WTC11 (cell line): ENCODE measurements at regions not wholly inside any gene's neighbourhood (a gene's known extent, or its start where the extent isn't known, plus 50 kb on each side); places are given as distances from the start of the nearest gene placed in this dataset.

Experiments used
- ATAC-seq: fragments of 200-7000 bp; cut with Tn5 transposase; 2 replicates; pipeline ENCODE4 v1.10.0; 2021; ENCODE audit warnings: mild to moderate bottlenecking, moderate library complexity
- CTCF ChIA-PET: fragments of 300-600 bp; sonication (Branson Sonifier 250); formaldehyde crosslinking; loops from one replicate; lab custom pipeline; 2021; ENCODE audit warnings: antibody characterized with exemption; lab: Charles Lee
- POLR2A ChIA-PET: fragments of 350-600 bp; sonication (Branson Sonifier 250); formaldehyde crosslinking; loops from one replicate; lab custom pipeline; 2021; ENCODE audit warnings: antibody characterized with exemption; lab: Charles Lee
- DNase-seq: peaks from one replicate; pipeline ENCODE4 v3.0.0; 2021; ENCODE audit warnings: low spot score
- H3K27ac Mint-ChIP-seq: 2 replicates; pipeline ENCODE4 v1.8.0; 2021; ENCODE audit warnings: mixed read lengths
- H3K27me3 Mint-ChIP-seq: 2 replicates; pipeline ENCODE4 v1.8.0; 2021; ENCODE audit warnings: low read depth, mild to moderate bottlenecking, moderate library complexity, mixed read lengths
- H3K36me3 Mint-ChIP-seq: 2 replicates; pipeline ENCODE4 v1.8.0; 2021; ENCODE audit warnings: mixed read lengths
- H3K4me1 Mint-ChIP-seq: 2 replicates; pipeline ENCODE4 v1.8.0; 2022; ENCODE audit warnings: mixed read lengths
- H3K4me3 Mint-ChIP-seq: 2 replicates; pipeline ENCODE4 v1.8.0; 2021; ENCODE audit warnings: mild to moderate bottlenecking, moderate library complexity, mixed read lengths
- H3K9me3 Mint-ChIP-seq: 2 replicates; pipeline ENCODE4 v1.8.0; 2021; ENCODE audit warnings: mixed read lengths
- ATF2 ChIP-seq: sonication (generic); formaldehyde crosslinking; IDR thresholded peaks from 2 replicates; pipeline ENCODE4 v1.8.1; 2022; ENCODE audit warnings: low read depth, missing genetic modification reagents, borderline replicate concordance
- CBFB ChIP-seq: sonication (generic); formaldehyde crosslinking; IDR thresholded peaks from 2 replicates; pipeline ENCODE4 v1.8.1; 2022; ENCODE audit warnings: mild to moderate bottlenecking, low read depth, missing genetic modification reagents
- ELF4 ChIP-seq: sonication (generic); formaldehyde crosslinking; IDR thresholded peaks from 2 replicates; pipeline ENCODE4 v1.8.1; 2022; ENCODE audit warnings: low read depth, mild to moderate bottlenecking, moderate library complexity, missing genetic modification reagents
- ESRRA ChIP-seq: sonication (generic); formaldehyde crosslinking; IDR thresholded peaks from 2 replicates; pipeline ENCODE4 v1.8.1; 2022; ENCODE audit warnings: mild to moderate bottlenecking, missing genetic modification reagents, borderline replicate concordance
- FOXK1 ChIP-seq: sonication (generic); formaldehyde crosslinking; IDR thresholded peaks from 2 replicates; pipeline ENCODE4 v1.8.0; 2022; ENCODE audit warnings: mild to moderate bottlenecking, moderate library complexity, missing genetic modification reagents
- JAZF1 ChIP-seq: fragments of 250-450 bp; sonication (Bioruptor Pico); IDR thresholded peaks from 2 replicates; pipeline ENCODE4 v1.9.0; 2021; ENCODE audit warnings: moderate library complexity, mild to moderate bottlenecking, inconsistent platforms
- NFATC4 ChIP-seq: fragments of 250-450 bp; sonication (Bioruptor Pico); IDR thresholded peaks from 2 replicates; pipeline ENCODE4 v1.9.0; 2021; ENCODE audit warnings: mild to moderate bottlenecking
- NFYB ChIP-seq: sonication (generic); formaldehyde crosslinking; conservative IDR thresholded peaks from 2 replicates; pipeline ENCODE4 v1.8.0; 2022; ENCODE audit warnings: low read depth, missing genetic modification reagents
- NR2C2 ChIP-seq: sonication (generic); formaldehyde crosslinking; IDR thresholded peaks from 2 replicates; pipeline ENCODE4 v1.8.0; 2022; ENCODE audit warnings: mild to moderate bottlenecking, missing genetic modification reagents
- NR3C1 ChIP-seq: sonication (generic); formaldehyde crosslinking; conservative IDR thresholded peaks from 2 replicates; pipeline ENCODE4 v1.8.1; 2023; ENCODE audit warnings: low read depth, mild to moderate bottlenecking, missing genetic modification reagents
- SOX15 ChIP-seq: fragments of 250-450 bp; sonication (Bioruptor Pico); IDR thresholded peaks from 2 replicates; pipeline ENCODE4 v1.9.0; 2021; ENCODE audit warnings: mild to moderate bottlenecking
- SP1 ChIP-seq: sonication (generic); formaldehyde crosslinking; conservative IDR thresholded peaks from 2 replicates; pipeline ENCODE4 v1.8.1; 2022; ENCODE audit warnings: missing genetic modification reagents
- USF2 ChIP-seq: sonication (generic); formaldehyde crosslinking; IDR thresholded peaks from 2 replicates; pipeline ENCODE4 v1.8.1; 2023; ENCODE audit warnings: mild to moderate bottlenecking, missing genetic modification reagents, moderate library complexity
- ZNF219 ChIP-seq: sonication (generic); formaldehyde crosslinking; IDR thresholded peaks from 2 replicates; pipeline ENCODE4 v1.8.0; 2023; ENCODE audit warnings: missing genetic modification reagents, mild to moderate bottlenecking, borderline replicate concordance
- ZNF263 ChIP-seq: sonication (generic); formaldehyde crosslinking; IDR thresholded peaks from 2 replicates; pipeline ENCODE4 v1.8.1; 2022; ENCODE audit warnings: low read depth, mild to moderate bottlenecking, moderate library complexity, missing genetic modification reagents
- ZNF671 ChIP-seq: fragments of 250-450 bp; sonication (Bioruptor Pico); IDR thresholded peaks from 2 replicates; pipeline ENCODE4 v1.8.0; 2021; ENCODE audit warnings: mild to moderate bottlenecking
- TF ChIP-seq, protein P1 (sequence below): fragments of 250-450 bp; sonication (Bioruptor Pico); IDR thresholded peaks from 2 replicates; pipeline ENCODE4 v1.9.0; 2021; ENCODE audit warnings: mild to moderate bottlenecking
- TF ChIP-seq, protein P2 (sequence below): fragments of 200-600 bp; IDR thresholded peaks from 2 replicates; pipeline ENCODE4 v1.8.0; 2022; ENCODE audit warnings: antibody characterized with exemption
- TF ChIP-seq, protein P3 (sequence below): sonication (generic); formaldehyde crosslinking; IDR thresholded peaks from 2 replicates; pipeline ENCODE4 v1.8.0; 2022; ENCODE audit warnings: mild to moderate bottlenecking, missing genetic modification reagents
- TF ChIP-seq, protein P4 (sequence below): sonication (generic); formaldehyde crosslinking; IDR thresholded peaks from 2 replicates; pipeline ENCODE4 v1.8.0; 2023; ENCODE audit warnings: mild to moderate bottlenecking, missing genetic modification reagents
- TF ChIP-seq, protein P5 (sequence below): fragments of 250-450 bp; sonication (Bioruptor Pico); IDR thresholded peaks from 2 replicates; pipeline ENCODE4 v1.9.0; 2021; ENCODE audit warnings: mild to moderate bottlenecking, borderline replicate concordance

GRCh38 chr18:72601944-72602343, 57.8 kb upstream of the CBLN2 start:
- Mint-ChIP-seq H3K27ac (no peak overlapping the region), H3K27me3 (peaks cover 2% of the 10 kb centered on the region; the same call in 1 of the 2 replicates)

DNA sequence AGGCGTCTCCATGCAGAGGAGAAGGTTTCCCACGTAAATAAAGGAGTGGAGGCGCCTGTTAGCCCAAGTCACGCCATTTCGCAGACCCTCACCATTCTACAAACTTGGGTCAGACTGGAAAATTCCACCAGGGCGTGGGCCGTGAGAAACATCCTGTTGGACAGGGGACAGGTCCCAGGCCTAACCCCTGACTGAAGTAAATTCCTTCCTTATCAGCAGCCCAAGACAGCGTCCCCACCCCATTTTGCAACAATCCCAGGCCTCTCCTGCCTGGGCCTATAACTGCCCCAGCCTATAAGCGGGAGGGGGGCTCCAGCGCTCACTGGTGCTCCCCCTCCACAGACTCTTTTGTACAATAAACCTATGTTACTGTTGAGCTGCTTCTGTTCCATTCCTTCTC, 57.3 kb upstream of the CBLN2 start:
- Mint-ChIP-seq H3K27me3 (peaks cover 2% of the 10 kb centered on the region; the same call in 1 of the 2 replicates), H3K4me1 (no peaks in the 10 kb centered on the region), H3K27ac (no peak overlapping the region), H3K9me3 (peaks cover 82% of the 10 kb centered on the region), H3K36me3 (peaks cover 35% of the 10 kb centered on the region), H3K4me3 (no peak overlapping the region)
- ChIA-PET CTCF (no interaction called here), POLR2A (no interaction called here)
- DNase-seq (no peak), ATAC-seq (no peak)
- TF ChIP-seq ELF4 (CRISPR knock-in tag): no peak
- TF ChIP-seq FOXK1 (CRISPR knock-in tag): no peak
- TF ChIP-seq, protein P1, sequence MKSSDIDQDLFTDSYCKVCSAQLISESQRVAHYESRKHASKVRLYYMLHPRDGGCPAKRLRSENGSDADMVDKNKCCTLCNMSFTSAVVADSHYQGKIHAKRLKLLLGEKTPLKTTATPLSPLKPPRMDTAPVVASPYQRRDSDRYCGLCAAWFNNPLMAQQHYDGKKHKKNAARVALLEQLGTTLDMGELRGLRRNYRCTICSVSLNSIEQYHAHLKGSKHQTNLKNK (CRISPR knock-in tag): no peak
- TF ChIP-seq NR3C1 (CRISPR knock-in tag): no peak
- TF ChIP-seq NFYB (CRISPR knock-in tag): no peak
- no peak for TF ChIP-seq ESRRA
- TF ChIP-seq ZNF219 (CRISPR knock-in tag): no peak
- TF ChIP-seq, protein P2, sequence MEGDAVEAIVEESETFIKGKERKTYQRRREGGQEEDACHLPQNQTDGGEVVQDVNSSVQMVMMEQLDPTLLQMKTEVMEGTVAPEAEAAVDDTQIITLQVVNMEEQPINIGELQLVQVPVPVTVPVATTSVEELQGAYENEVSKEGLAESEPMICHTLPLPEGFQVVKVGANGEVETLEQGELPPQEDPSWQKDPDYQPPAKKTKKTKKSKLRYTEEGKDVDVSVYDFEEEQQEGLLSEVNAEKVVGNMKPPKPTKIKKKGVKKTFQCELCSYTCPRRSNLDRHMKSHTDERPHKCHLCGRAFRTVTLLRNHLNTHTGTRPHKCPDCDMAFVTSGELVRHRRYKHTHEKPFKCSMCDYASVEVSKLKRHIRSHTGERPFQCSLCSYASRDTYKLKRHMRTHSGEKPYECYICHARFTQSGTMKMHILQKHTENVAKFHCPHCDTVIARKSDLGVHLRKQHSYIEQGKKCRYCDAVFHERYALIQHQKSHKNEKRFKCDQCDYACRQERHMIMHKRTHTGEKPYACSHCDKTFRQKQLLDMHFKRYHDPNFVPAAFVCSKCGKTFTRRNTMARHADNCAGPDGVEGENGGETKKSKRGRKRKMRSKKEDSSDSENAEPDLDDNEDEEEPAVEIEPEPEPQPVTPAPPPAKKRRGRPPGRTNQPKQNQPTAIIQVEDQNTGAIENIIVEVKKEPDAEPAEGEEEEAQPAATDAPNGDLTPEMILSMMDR: no peak
- TF ChIP-seq, protein P3, sequence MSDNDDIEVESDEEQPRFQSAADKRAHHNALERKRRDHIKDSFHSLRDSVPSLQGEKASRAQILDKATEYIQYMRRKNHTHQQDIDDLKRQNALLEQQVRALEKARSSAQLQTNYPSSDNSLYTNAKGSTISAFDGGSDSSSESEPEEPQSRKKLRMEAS (CRISPR knock-in tag): no peak
- TF ChIP-seq, protein P4, sequence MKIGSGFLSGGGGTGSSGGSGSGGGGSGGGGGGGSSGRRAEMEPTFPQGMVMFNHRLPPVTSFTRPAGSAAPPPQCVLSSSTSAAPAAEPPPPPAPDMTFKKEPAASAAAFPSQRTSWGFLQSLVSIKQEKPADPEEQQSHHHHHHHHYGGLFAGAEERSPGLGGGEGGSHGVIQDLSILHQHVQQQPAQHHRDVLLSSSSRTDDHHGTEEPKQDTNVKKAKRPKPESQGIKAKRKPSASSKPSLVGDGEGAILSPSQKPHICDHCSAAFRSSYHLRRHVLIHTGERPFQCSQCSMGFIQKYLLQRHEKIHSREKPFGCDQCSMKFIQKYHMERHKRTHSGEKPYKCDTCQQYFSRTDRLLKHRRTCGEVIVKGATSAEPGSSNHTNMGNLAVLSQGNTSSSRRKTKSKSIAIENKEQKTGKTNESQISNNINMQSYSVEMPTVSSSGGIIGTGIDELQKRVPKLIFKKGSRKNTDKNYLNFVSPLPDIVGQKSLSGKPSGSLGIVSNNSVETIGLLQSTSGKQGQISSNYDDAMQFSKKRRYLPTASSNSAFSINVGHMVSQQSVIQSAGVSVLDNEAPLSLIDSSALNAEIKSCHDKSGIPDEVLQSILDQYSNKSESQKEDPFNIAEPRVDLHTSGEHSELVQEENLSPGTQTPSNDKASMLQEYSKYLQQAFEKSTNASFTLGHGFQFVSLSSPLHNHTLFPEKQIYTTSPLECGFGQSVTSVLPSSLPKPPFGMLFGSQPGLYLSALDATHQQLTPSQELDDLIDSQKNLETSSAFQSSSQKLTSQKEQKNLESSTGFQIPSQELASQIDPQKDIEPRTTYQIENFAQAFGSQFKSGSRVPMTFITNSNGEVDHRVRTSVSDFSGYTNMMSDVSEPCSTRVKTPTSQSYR (CRISPR knock-in tag): no peak

More at GRCh38 chr18:72601944-72602343, 57.8 kb upstream of the CBLN2 start:
- no peak overlapping the region for H3K4me3 Mint-ChIP-seq
- no peaks in the 10 kb centered on the region for H3K4me1 Mint-ChIP-seq
- TF ChIP-seq ATF2 (CRISPR knock-in tag): no peak
- TF ChIP-seq CBFB: no peak
- TF ChIP-seq USF2 (CRISPR knock-in tag): no peak
- TF ChIP-seq ZNF671: no peak
- no peak for TF ChIP-seq JAZF1
- no peak for TF ChIP-seq NR2C2 (CRISPR knock-in tag)
- TF ChIP-seq NFATC4: no peak
- no peak for TF ChIP-seq SOX15 (CRISPR knock-in tag)
- TF ChIP-seq ZNF263: no peak
- TF ChIP-seq SP1 (CRISPR knock-in tag): no peak
- TF ChIP-seq, protein P5, sequence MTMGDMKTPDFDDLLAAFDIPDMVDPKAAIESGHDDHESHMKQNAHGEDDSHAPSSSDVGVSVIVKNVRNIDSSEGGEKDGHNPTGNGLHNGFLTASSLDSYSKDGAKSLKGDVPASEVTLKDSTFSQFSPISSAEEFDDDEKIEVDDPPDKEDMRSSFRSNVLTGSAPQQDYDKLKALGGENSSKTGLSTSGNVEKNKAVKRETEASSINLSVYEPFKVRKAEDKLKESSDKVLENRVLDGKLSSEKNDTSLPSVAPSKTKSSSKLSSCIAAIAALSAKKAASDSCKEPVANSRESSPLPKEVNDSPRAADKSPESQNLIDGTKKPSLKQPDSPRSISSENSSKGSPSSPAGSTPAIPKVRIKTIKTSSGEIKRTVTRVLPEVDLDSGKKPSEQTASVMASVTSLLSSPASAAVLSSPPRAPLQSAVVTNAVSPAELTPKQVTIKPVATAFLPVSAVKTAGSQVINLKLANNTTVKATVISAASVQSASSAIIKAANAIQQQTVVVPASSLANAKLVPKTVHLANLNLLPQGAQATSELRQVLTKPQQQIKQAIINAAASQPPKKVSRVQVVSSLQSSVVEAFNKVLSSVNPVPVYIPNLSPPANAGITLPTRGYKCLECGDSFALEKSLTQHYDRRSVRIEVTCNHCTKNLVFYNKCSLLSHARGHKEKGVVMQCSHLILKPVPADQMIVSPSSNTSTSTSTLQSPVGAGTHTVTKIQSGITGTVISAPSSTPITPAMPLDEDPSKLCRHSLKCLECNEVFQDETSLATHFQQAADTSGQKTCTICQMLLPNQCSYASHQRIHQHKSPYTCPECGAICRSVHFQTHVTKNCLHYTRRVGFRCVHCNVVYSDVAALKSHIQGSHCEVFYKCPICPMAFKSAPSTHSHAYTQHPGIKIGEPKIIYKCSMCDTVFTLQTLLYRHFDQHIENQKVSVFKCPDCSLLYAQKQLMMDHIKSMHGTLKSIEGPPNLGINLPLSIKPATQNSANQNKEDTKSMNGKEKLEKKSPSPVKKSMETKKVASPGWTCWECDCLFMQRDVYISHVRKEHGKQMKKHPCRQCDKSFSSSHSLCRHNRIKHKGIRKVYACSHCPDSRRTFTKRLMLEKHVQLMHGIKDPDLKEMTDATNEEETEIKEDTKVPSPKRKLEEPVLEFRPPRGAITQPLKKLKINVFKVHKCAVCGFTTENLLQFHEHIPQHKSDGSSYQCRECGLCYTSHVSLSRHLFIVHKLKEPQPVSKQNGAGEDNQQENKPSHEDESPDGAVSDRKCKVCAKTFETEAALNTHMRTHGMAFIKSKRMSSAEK (CRISPR knock-in tag): no peak
- H3K9me3 Mint-ChIP-seq: peaks cover 81% of the 10 kb centered on the region
- peaks cover 31% of the 10 kb centered on the region for H3K36me3 Mint-ChIP-seq
- ChIA-PET CTCF (no interaction called here), POLR2A (no interaction called here)
- ATAC-seq (no peak), DNase-seq (no peak)
